SU-DHL-6 (cell line): ENCODE measurements at regions not wholly inside any gene's neighbourhood (a gene's known extent, or its start where the extent isn't known, plus 50 kb on each side); places are given as distances from the start of the nearest gene placed in this dataset.
"Not testable (repeated sequence)": the region's sequence is repeated elsewhere in the genome, so short reads cannot be mapped to it uniquely, and the experiment has no call there.

ENCODE experiments used
- EZH2phosphoT487 ChIP-seq: fragments of 200-600 bp; sonication (generic), shearing (Covaris generic); conservative IDR thresholded peaks from 2 replicates; pipeline ENCODE4 v1.6.1; 2018; ENCODE audit warnings: mild to moderate bottlenecking, antibody characterized with exemption, low read length, moderate library complexity, mixed read lengths
- TF ChIP-seq, protein P1 (sequence below): fragments of 200-600 bp; sonication (generic); IDR thresholded peaks from one replicate; pipeline ENCODE4 v1.5.1; 2017; ENCODE audit warnings: antibody characterized with exemption, mild to moderate bottlenecking, low read length, moderate library complexity; ENCODE audit not compliant: insufficient read depth, poor library complexity, severe bottlenecking

DNA sequence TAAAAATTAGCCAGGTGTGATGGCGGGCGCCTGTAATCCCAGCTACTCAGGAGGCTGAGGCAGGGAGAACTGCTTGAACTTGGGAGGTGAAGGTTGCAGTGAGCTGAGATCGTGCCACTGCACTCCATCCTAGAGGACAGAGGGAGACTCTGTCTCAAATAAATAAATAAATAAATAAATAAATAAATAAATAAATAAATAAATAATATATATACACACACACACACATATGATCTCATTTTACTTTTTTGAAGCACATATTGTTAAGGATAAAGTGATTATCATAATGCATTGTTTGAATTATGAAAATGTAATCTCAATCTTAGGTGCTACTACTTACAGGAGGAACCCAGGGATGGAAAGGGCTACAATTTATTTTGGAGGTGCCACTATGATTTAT, 130.5 kb upstream of the PCDH7 start:
- TF ChIP-seq, protein P1, sequence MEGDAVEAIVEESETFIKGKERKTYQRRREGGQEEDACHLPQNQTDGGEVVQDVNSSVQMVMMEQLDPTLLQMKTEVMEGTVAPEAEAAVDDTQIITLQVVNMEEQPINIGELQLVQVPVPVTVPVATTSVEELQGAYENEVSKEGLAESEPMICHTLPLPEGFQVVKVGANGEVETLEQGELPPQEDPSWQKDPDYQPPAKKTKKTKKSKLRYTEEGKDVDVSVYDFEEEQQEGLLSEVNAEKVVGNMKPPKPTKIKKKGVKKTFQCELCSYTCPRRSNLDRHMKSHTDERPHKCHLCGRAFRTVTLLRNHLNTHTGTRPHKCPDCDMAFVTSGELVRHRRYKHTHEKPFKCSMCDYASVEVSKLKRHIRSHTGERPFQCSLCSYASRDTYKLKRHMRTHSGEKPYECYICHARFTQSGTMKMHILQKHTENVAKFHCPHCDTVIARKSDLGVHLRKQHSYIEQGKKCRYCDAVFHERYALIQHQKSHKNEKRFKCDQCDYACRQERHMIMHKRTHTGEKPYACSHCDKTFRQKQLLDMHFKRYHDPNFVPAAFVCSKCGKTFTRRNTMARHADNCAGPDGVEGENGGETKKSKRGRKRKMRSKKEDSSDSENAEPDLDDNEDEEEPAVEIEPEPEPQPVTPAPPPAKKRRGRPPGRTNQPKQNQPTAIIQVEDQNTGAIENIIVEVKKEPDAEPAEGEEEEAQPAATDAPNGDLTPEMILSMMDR, result not testable (repeated sequence)
- TF ChIP-seq EZH2phosphoT487, result not testable (repeated sequence)
